ENCODE measurements at regions not wholly inside any gene's neighbourhood (a gene's known extent, or its start where the extent isn't known, plus 50 kb on each side); places are given as distances from the start of the nearest gene placed in this dataset.

GRCh38 chr15:70466895-70467529, 296.3 kb downstream of the UACA start:
- no peak overlapping the region for H3K27ac Mint-ChIP-seq
- no peak overlapping the region for H3K4me3 Mint-ChIP-seq (ENCODE audit: low read depth)
- peak; percentile 68 for TF ChIP-seq CTCF (IDR thresholded peaks at IDR 0.05; ENCODE audit: unreplicated experiment)
- no peaks in the 10 kb centered on the region for H3K9me3 Mint-ChIP-seq (ENCODE audit: low read depth)
- H3K36me3 Mint-ChIP-seq (ENCODE audit: insufficient read depth) = no peaks in the 10 kb centered on the region
- H3K4me1 Mint-ChIP-seq (ENCODE audit: low read depth) = no peaks in the 10 kb centered on the region
- peak; percentile 30 for DNase-seq (ENCODE audit: low spot score, unreplicated experiment)
- peaks cover 76% of the 10 kb centered on the region for H3K27me3 Mint-ChIP-seq

GRCh38 chr15:70466305-70466704, 297.1 kb downstream of the UACA start:
- Mint-ChIP-seq H3K27me3 (peaks cover 75% of the 10 kb centered on the region), H3K36me3 (ENCODE audit: insufficient read depth) (no peaks in the 10 kb centered on the region), H3K4me1 (ENCODE audit: low read depth) (no peaks in the 10 kb centered on the region), H3K4me3 (ENCODE audit: low read depth) (no peak overlapping the region), H3K9me3 (ENCODE audit: low read depth) (no peaks in the 10 kb centered on the region), H3K27ac (no peak overlapping the region)
- DNase-seq (ENCODE audit: low spot score, unreplicated experiment) = no peak
- TF ChIP-seq CTCF (IDR thresholded peaks at IDR 0.05; ENCODE audit: unreplicated experiment) = no peak

GRCh38 chr15:70465812-70466211, 297.5 kb downstream of the UACA start:
- Mint-ChIP-seq H3K27me3 (peaks cover 75% of the 10 kb centered on the region), H3K36me3 (ENCODE audit: insufficient read depth) (no peaks in the 10 kb centered on the region), H3K4me3 (ENCODE audit: low read depth) (no peak overlapping the region), H3K4me1 (ENCODE audit: low read depth) (no peaks in the 10 kb centered on the region), H3K9me3 (ENCODE audit: low read depth) (no peaks in the 10 kb centered on the region), H3K27ac (no peak overlapping the region)
- no peak for TF ChIP-seq CTCF (IDR thresholded peaks at IDR 0.05; ENCODE audit: unreplicated experiment)
- DNase-seq (ENCODE audit: low spot score, unreplicated experiment) = no peak

- Mint-ChIP-seq H3K36me3 (ENCODE audit: insufficient read depth) (no peaks in the 10 kb centered on the region), H3K4me3 (ENCODE audit: low read depth) (no peak overlapping the region), H3K9me3 (ENCODE audit: low read depth) (peaks cover 3% of the 10 kb centered on the region), H3K27ac (no peak overlapping the region), H3K4me1 (ENCODE audit: low read depth) (no peaks in the 10 kb centered on the region), H3K27me3 (peaks cover 66% of the 10 kb centered on the region)
- no peak for TF ChIP-seq CTCF (IDR thresholded peaks at IDR 0.05; ENCODE audit: unreplicated experiment)
- no peak for DNase-seq (ENCODE audit: low spot score, unreplicated experiment)
These were observed 299.9 kb downstream of the UACA start for GRCh38 chr15:70463453-70463834.

GRCh38 chr15:70461992-70462391, 301.4 kb downstream of the UACA start:
- Mint-ChIP-seq H3K4me3 (ENCODE audit: low read depth) (no peak overlapping the region), H3K27ac (no peak overlapping the region), H3K27me3 (peaks cover 51% of the 10 kb centered on the region), H3K9me3 (ENCODE audit: low read depth) (peaks cover 3% of the 10 kb centered on the region), H3K36me3 (ENCODE audit: insufficient read depth) (no peaks in the 10 kb centered on the region), H3K4me1 (ENCODE audit: low read depth) (no peaks in the 10 kb centered on the region)
- DNase-seq (ENCODE audit: low spot score, unreplicated experiment) = no peak
- no peak for TF ChIP-seq CTCF (IDR thresholded peaks at IDR 0.05; ENCODE audit: unreplicated experiment)

All from progenitor cell of endocrine pancreas (in vitro differentiated cells).